ENCODE measurements at regions not wholly inside any gene's neighbourhood (a gene's known extent, or its start where the extent isn't known, plus 50 kb on each side); places are given as distances from the start of the nearest gene placed in this dataset.

DNA sequence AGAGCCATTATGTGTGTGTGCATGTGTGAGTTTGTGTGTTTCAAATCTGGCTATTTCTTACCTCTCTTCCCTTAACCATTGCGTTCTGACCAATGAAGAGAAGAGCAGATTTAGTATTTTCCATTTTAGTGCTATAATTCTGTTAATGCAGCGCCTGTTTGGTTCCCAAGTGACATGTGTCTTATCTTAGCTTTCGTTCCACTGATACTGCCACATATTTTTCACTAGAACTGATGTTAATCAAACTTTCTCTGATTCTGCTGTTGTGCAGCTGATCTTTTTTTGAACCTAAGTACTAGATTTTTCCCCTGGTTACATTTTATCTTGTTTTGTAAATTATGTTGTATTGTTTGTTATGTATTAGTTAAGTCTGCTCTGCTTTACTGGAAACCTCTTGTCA is 152.9 kb upstream of the MID1 start:
- Histone ChIP-seq H3K27ac (ENCODE audit: low read depth, low read length, poor library complexity, severe bottlenecking) (no peak overlapping the region), H3K79me2 (ENCODE audit: insufficient read depth, low read length) (no peaks in the 10 kb centered on the region), H3K27me3 (ENCODE audit: insufficient read depth, low read length) (no peaks in the 10 kb centered on the region), H3K4me3 (ENCODE audit: low read depth, low read length, poor library complexity, severe bottlenecking) (no peak overlapping the region), H3K4me2 (ENCODE audit: low read length) (no peak overlapping the region), H3F3A (ENCODE audit: insufficient read depth, low read length) (no peaks in the 10 kb centered on the region), H4K20me1 (ENCODE audit: insufficient read depth, low read length) (no peaks in the 10 kb centered on the region), H3K9me2 (ENCODE audit: low read depth, low read length) (no peaks in the 10 kb centered on the region), H3K36me3 (ENCODE audit: insufficient read depth, low read length) (no peaks in the 10 kb centered on the region), H2AFZ (ENCODE audit: low read length) (no peak overlapping the region), H3K9me3 (ENCODE audit: low read length) (no peaks in the 10 kb centered on the region), H3K4me1 (ENCODE audit: insufficient read depth, low read length, severe bottlenecking) (no peaks in the 10 kb centered on the region), H3K9ac (ENCODE audit: low read length) (no peak overlapping the region)
- TF ChIP-seq, protein P1, sequence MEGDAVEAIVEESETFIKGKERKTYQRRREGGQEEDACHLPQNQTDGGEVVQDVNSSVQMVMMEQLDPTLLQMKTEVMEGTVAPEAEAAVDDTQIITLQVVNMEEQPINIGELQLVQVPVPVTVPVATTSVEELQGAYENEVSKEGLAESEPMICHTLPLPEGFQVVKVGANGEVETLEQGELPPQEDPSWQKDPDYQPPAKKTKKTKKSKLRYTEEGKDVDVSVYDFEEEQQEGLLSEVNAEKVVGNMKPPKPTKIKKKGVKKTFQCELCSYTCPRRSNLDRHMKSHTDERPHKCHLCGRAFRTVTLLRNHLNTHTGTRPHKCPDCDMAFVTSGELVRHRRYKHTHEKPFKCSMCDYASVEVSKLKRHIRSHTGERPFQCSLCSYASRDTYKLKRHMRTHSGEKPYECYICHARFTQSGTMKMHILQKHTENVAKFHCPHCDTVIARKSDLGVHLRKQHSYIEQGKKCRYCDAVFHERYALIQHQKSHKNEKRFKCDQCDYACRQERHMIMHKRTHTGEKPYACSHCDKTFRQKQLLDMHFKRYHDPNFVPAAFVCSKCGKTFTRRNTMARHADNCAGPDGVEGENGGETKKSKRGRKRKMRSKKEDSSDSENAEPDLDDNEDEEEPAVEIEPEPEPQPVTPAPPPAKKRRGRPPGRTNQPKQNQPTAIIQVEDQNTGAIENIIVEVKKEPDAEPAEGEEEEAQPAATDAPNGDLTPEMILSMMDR (IDR thresholded peaks at IDR 0.05; ENCODE audit: low read length): no peak
- TF ChIP-seq EZH2 (IDR thresholded peaks at IDR 0.05; ENCODE audit: borderline replicate concordance, low read length): no peak

DNA sequence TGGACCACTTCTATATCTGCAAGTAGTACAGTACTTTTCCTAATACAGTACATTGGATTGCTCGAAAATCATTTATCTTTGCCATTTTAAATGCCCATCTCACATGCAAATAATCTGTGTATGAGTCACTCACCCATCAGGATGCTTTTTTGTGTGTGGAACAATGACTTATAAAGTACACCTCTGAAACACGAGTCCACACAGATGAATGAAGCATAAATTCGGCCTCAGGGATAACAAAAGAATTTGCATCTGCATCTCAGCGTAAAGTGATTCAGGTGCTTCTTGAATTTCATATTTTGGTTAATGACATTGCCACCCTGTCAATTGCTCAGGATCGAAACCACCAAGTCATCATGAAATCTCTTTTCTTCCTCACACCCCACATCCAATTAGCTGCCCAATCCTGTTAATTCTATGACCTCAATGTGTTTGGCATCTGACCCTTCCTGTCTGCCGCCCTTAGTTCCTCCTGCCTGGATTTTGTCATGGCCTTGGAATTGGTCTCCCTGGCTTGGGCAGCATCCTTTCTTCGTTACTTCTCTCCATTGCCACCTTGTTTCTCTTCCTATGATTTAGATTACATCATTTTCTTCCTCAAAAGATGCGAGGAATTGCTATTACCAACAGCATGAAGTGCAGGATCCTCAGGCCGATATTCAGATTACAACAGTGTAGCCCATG is 161.6 kb upstream of the MID1 start:
- no peak overlapping the region for H3K4me2 ChIP-seq (ENCODE audit: low read length)
- H2AFZ ChIP-seq (ENCODE audit: low read length): no peak overlapping the region
- H3K27me3 ChIP-seq (ENCODE audit: insufficient read depth, low read length): no peaks in the 10 kb centered on the region
- no peaks in the 10 kb centered on the region for H3F3A ChIP-seq (ENCODE audit: insufficient read depth, low read length)
- H3K79me2 ChIP-seq (ENCODE audit: insufficient read depth, low read length): no peaks in the 10 kb centered on the region
- no peaks in the 10 kb centered on the region for H3K36me3 ChIP-seq (ENCODE audit: insufficient read depth, low read length)
- no peak overlapping the region for H3K9ac ChIP-seq (ENCODE audit: low read length)
- H3K9me3 ChIP-seq (ENCODE audit: low read length): no peaks in the 10 kb centered on the region
- H3K4me1 ChIP-seq (ENCODE audit: insufficient read depth, low read length, severe bottlenecking): no peaks in the 10 kb centered on the region
- H3K4me3 ChIP-seq (ENCODE audit: low read depth, low read length, poor library complexity, severe bottlenecking): no peak overlapping the region
- H3K27ac ChIP-seq (ENCODE audit: low read depth, low read length, poor library complexity, severe bottlenecking): no peak overlapping the region
- H4K20me1 ChIP-seq (ENCODE audit: insufficient read depth, low read length): no peaks in the 10 kb centered on the region
- no peaks in the 10 kb centered on the region for H3K9me2 ChIP-seq (ENCODE audit: low read depth, low read length)
- TF ChIP-seq, protein P1 (IDR thresholded peaks at IDR 0.05; ENCODE audit: low read length): no peak
- TF ChIP-seq EZH2 (IDR thresholded peaks at IDR 0.05; ENCODE audit: borderline replicate concordance, low read length): no peak

DNA sequence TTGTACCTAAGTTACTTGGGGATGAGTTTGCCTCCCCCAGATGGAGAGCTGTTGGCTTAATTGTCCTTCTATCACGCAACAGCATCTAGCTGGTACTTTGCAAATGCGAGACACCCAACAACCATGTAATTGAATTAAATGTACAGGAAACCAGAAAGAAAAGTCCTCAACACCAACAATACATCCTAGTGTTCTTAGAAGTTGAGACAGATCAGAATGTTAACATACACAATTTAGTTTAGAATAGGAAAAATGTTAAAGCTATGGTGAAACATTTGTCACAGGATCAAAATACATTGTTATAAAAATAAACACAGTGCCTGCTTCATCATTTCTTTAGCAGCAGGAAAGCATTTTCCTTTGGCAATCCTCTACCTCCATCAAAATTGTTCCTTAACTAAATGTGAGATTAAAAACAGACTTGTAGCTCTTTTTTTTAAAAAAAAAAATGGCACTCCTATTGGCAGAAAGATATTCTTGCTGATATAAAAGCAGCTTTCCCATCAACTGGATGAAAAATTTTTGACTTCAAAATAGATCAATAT is 163.1 kb upstream of the MID1 start:
- no peak overlapping the region for H3K4me2 ChIP-seq (ENCODE audit: low read length)
- no peaks in the 10 kb centered on the region for H4K20me1 ChIP-seq (ENCODE audit: insufficient read depth, low read length)
- H2AFZ ChIP-seq (ENCODE audit: low read length): no peak overlapping the region
- H3K9ac ChIP-seq (ENCODE audit: low read length): no peak overlapping the region
- no peaks in the 10 kb centered on the region for H3K4me1 ChIP-seq (ENCODE audit: insufficient read depth, low read length, severe bottlenecking)
- H3K4me3 ChIP-seq (ENCODE audit: low read depth, low read length, poor library complexity, severe bottlenecking): no peak overlapping the region
- H3K36me3 ChIP-seq (ENCODE audit: insufficient read depth, low read length): no peaks in the 10 kb centered on the region
- no peak for TF ChIP-seq EZH2 (IDR thresholded peaks at IDR 0.05; ENCODE audit: borderline replicate concordance, low read length)
- TF ChIP-seq, protein P1 (IDR thresholded peaks at IDR 0.05; ENCODE audit: low read length): no peak
- H3K27me3 ChIP-seq (ENCODE audit: insufficient read depth, low read length): no peaks in the 10 kb centered on the region
- no peak overlapping the region for H3K27ac ChIP-seq (ENCODE audit: low read depth, low read length, poor library complexity, severe bottlenecking)
- no peaks in the 10 kb centered on the region for H3K79me2 ChIP-seq (ENCODE audit: insufficient read depth, low read length)
- no peaks in the 10 kb centered on the region for H3K9me3 ChIP-seq (ENCODE audit: low read length)
- no peaks in the 10 kb centered on the region for H3F3A ChIP-seq (ENCODE audit: insufficient read depth, low read length)
- no peaks in the 10 kb centered on the region for H3K9me2 ChIP-seq (ENCODE audit: low read depth, low read length)
